Naive B cell (primary cell): ENCODE measurements at regions not wholly inside any gene's neighbourhood (a gene's known extent, or its start where the extent isn't known, plus 50 kb on each side); places are given as distances from the start of the nearest gene placed in this dataset.

Source experiments
- ATAC-seq, 2 donors: fragments of 150-1000 bp; cut with Tn5 transposase; 2 replicates each; pipeline ENCODE4 v1.10.0; 2021; ENCODE audit warnings: low read depth in 2 of 2, mild to moderate bottlenecking in 2 of 2, moderate library complexity in 2 of 2
- DNase-seq: peaks from one replicate; pipeline ENCODE4 v3.0.0; 2022
- H3K27ac Mint-ChIP-seq, 6 donors: one replicate each; pipeline ENCODE4 v1.8.0; 2020 to 2022; ENCODE audit warnings: mild to moderate bottlenecking in 6 of 6, mixed read lengths in 6 of 6, moderate library complexity in 5 of 6, inconsistent platforms in 2 of 6
- H3K27me3 Mint-ChIP-seq, 3 donors: one replicate each; pipeline ENCODE4 v1.8.0; 2021 to 2022; ENCODE audit warnings: mixed read lengths in 3 of 3, mild to moderate bottlenecking in 1 of 3
- H3K36me3 Mint-ChIP-seq, 2 donors: one replicate each; pipeline ENCODE4 v1.8.0; 2020 to 2022; ENCODE audit warnings: mixed read lengths in 2 of 2, inconsistent platforms in 1 of 2, mild to moderate bottlenecking in 1 of 2
- H3K4me1 Mint-ChIP-seq, 3 donors: one replicate each; pipeline ENCODE4 v1.8.0; 2020 to 2022; ENCODE audit warnings: mixed read lengths in 3 of 3, inconsistent platforms in 1 of 3, mild to moderate bottlenecking in 1 of 3, moderate library complexity in 1 of 3
- H3K4me3 Mint-ChIP-seq, 8 donors: one replicate each; pipeline ENCODE4 v1.8.0; 2020 to 2022; ENCODE audit warnings: mild to moderate bottlenecking in 8 of 8, mixed read lengths in 8 of 8, moderate library complexity in 8 of 8, inconsistent platforms in 2 of 8
- H3K9me3 Mint-ChIP-seq, 7 donors: one replicate each; pipeline ENCODE4 v1.8.0; 2020 to 2022; ENCODE audit warnings: mixed read lengths in 7 of 7, mild to moderate bottlenecking in 5 of 7, inconsistent platforms in 2 of 7, moderate library complexity in 1 of 7

- ATAC-seq (no peak), DNase-seq (no peak)
- H3K27ac Mint-ChIP-seq: no peak overlapping the region
- H3K27me3 Mint-ChIP-seq: peaks cover 23 to 39% (median 28%) of the 10 kb centered on the region in 3 donors
- peaks cover 0 to 6% (median 0%) of the 10 kb centered on the region in 7 donors for H3K9me3 Mint-ChIP-seq
- H3K36me3 Mint-ChIP-seq: peaks cover 0 to 8% of the 10 kb centered on the region in 2 donors
- H3K4me1 Mint-ChIP-seq: no peaks in the 10 kb centered on the region
- no peak overlapping the region for H3K4me3 Mint-ChIP-seq
Measured at GRCh38 chr2:145822892-145823534, 1303.1 kb upstream of the ZEB2 start.

- ATAC-seq: no peak
- H3K9me3 Mint-ChIP-seq: peaks cover 0 to 1% (median 0%) of the 10 kb centered on the region in 7 donors
Measured at GRCh38 chr2:145820651-145821050, 1300.7 kb upstream of the ZEB2 start.

DNA sequence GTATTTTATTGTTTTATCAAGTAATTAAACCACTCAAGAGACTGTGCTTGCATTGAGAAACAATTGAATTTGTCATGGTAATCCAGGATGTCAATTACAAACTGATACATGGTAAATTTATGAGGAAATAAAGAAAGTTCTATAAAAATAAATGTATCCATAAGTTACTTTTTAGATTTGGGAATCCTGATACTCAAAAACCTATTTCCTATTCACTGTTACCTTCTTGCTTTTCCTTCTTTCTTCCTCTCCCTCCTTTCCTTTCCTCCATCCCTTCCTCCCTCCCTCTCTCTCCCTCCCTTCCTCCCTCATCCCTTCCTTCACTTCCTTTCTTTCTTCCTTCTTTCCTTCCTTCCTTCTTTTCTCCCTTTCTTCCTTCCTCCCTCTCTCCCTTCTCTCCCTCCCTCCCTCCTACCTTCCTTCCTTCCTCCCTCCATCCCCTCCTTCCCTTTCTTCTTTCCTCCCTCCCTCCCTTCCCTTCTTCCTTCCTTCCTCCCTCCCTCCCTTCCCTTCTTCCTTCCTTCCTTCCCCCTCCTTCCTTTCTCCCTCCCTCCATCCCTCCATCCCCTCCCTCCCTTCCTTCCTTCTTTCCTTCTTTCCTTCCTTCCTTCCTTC lies 1299.1 kb upstream of the ZEB2 start:
- DNase-seq (no peak), ATAC-seq (no peak)
- Mint-ChIP-seq H3K9me3 (no peaks in the 10 kb centered on the region), H3K36me3 (no peaks in the 10 kb centered on the region), H3K4me3 (no peak overlapping the region), H3K27me3 (peaks cover 17 to 21% (median 20%) of the 10 kb centered on the region in 3 donors), H3K4me1 (peaks cover 0 to 5% (median 0%) of the 10 kb centered on the region in 3 donors), H3K27ac (no peak overlapping the region)

More at GRCh38 chr2:145820651-145821050, 1300.7 kb upstream of the ZEB2 start:
- DNase-seq: no peak
- Mint-ChIP-seq H3K36me3 (no peaks in the 10 kb centered on the region), H3K4me3 (no peak overlapping the region), H3K27ac (no peak overlapping the region), H3K27me3 (peaks cover 17 to 21% (median 20%) of the 10 kb centered on the region in 3 donors), H3K4me1 (peaks cover 0 to 2% (median 0%) of the 10 kb centered on the region in 3 donors)

DNA sequence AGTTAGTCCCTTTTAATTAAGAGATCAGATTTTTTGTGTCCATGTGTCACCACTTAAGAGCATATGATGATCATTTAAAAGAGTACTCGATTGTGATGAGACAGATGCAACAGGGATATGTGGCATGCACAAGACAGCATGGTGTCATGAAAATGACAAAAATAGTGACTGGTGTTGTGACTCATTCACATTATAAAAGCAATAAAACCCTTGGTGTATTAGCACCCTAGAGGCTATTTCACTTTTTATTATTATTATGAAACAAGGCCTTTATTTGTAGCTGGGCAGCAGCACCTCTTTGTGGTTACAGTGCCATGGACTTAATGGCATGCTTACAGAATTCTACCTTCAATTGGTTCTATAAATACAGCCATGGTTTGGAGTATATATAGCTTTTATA lies 1296.0 kb upstream of the ZEB2 start:
- DNase-seq (no peak), ATAC-seq (no peak)
- no peak overlapping the region for H3K27ac Mint-ChIP-seq
- H3K4me3 Mint-ChIP-seq: no peak overlapping the region
- peaks cover 12 to 17% (median 14%) of the 10 kb centered on the region in 3 donors for H3K27me3 Mint-ChIP-seq
- H3K9me3 Mint-ChIP-seq: no peaks in the 10 kb centered on the region
- H3K36me3 Mint-ChIP-seq: no peaks in the 10 kb centered on the region
- peaks cover 0 to 5% (median 0%) of the 10 kb centered on the region in 3 donors for H3K4me1 Mint-ChIP-seq

- Mint-ChIP-seq H3K4me3 (no peak overlapping the region), H3K4me1 (peaks cover 0 to 5% (median 0%) of the 10 kb centered on the region in 3 donors), H3K9me3 (no peaks in the 10 kb centered on the region), H3K36me3 (no peaks in the 10 kb centered on the region), H3K27me3 (peaks cover 0 to 4% (median 0%) of the 10 kb centered on the region in 3 donors), H3K27ac (no peak overlapping the region)
- ATAC-seq (no peak), DNase-seq (no peak)
Measured at GRCh38 chr2:145813481-145813880, 1293.6 kb upstream of the ZEB2 start.

GRCh38 chr2:145812165-145812554 lies 1292.2 kb upstream of the ZEB2 start:
- Mint-ChIP-seq H3K9me3 (no peaks in the 10 kb centered on the region), H3K4me1 (peaks cover 0 to 5% (median 0%) of the 10 kb centered on the region in 3 donors), H3K36me3 (no peaks in the 10 kb centered on the region), H3K27ac (no peak overlapping the region), H3K27me3 (peaks cover 0 to 4% (median 0%) of the 10 kb centered on the region in 3 donors), H3K4me3 (no peak overlapping the region)
- ATAC-seq (no peak), DNase-seq (no peak)

GRCh38 chr2:145811276-145812164 lies 1291.6 kb upstream of the ZEB2 start:
- H3K27ac Mint-ChIP-seq: peak overlapping the region in 1 of 6 donors; percentile 25
- H3K4me1 Mint-ChIP-seq: peaks cover 0 to 5% (median 0%) of the 10 kb centered on the region in 3 donors
- DNase-seq (no peak), ATAC-seq (no peak)
- H3K4me3 Mint-ChIP-seq: no peak overlapping the region
- H3K9me3 Mint-ChIP-seq: no peaks in the 10 kb centered on the region
- H3K36me3 Mint-ChIP-seq: no peaks in the 10 kb centered on the region
- peaks cover 0 to 4% (median 0%) of the 10 kb centered on the region in 3 donors for H3K27me3 Mint-ChIP-seq

DNA sequence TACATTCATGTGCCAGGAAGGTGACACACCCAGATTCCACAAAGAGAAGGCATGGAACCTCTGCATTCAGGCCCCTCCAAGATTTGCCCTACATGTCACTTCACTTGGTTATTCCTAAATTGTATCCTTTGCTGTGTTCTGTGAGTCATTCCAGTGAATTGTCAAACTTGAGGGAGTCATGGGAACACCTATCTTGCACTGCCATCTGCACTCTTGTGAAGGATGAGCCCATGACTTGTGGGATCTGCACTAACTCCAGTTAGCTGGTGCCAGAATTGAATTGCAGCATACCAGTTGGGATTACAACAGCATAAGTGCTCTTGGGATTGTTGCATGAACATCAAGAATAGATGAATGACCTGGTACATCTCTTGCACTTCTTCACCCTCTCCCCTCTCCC lies 1288.0 kb upstream of the ZEB2 start:
- DNase-seq (no peak), ATAC-seq (no peak)
- Mint-ChIP-seq H3K27ac (no peak overlapping the region), H3K4me3 (no peak overlapping the region), H3K27me3 (no peaks in the 10 kb centered on the region), H3K4me1 (no peaks in the 10 kb centered on the region), H3K9me3 (no peaks in the 10 kb centered on the region), H3K36me3 (no peaks in the 10 kb centered on the region)

GRCh38 chr2:145807554-145807953 lies 1287.6 kb upstream of the ZEB2 start:
- no peaks in the 10 kb centered on the region for H3K36me3 Mint-ChIP-seq
- no peak overlapping the region for H3K4me3 Mint-ChIP-seq
- no peaks in the 10 kb centered on the region for H3K4me1 Mint-ChIP-seq
- H3K27ac Mint-ChIP-seq: no peak overlapping the region
- no peak for ATAC-seq
- no peaks in the 10 kb centered on the region for H3K9me3 Mint-ChIP-seq
- no peaks in the 10 kb centered on the region for H3K27me3 Mint-ChIP-seq
- no peak for DNase-seq

DNA sequence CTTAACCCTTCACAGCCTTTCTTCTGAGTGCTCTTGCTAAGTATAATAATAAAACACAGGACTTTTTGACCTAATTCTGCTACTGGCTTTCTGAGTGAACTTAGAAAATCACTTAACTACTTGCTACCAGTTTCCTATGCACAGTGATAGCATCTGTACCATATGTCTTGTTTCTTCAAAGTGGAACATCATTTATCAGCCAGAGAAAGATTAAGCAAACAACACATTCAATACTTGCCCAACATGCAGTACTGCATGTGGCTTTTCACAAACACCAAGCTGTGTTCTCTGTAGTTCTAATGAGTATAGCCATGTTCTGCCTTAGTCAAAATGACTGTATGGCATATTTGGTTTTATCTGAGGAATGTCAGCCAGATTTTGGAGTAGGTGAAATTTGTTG lies 1286.6 kb upstream of the ZEB2 start:
- Mint-ChIP-seq H3K36me3 (no peaks in the 10 kb centered on the region), H3K4me1 (no peaks in the 10 kb centered on the region), H3K27ac (no peak overlapping the region), H3K4me3 (no peak overlapping the region), H3K9me3 (no peaks in the 10 kb centered on the region), H3K27me3 (no peaks in the 10 kb centered on the region)
- DNase-seq (no peak), ATAC-seq (no peak)

DNA sequence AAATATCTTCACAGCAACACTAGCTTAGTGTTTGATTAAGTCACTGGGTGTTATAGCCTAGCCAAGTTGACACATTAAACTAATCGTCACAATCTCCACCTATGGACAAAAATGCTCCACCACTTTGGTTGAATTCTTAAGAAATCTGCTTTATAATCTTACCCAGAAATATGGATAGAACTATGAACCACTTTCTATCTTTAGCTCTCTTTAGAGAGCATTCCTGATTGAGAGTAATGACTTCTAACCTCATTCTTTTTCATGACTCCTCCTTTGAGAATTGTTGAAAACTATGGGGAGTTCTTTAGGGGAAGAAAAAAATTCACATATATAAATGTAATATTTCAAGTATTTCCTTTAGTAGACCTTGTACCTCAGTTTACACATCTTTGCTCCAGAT lies 1282.2 kb upstream of the ZEB2 start:
- Mint-ChIP-seq H3K36me3 (no peaks in the 10 kb centered on the region), H3K27me3 (no peaks in the 10 kb centered on the region), H3K4me1 (no peaks in the 10 kb centered on the region), H3K9me3 (no peaks in the 10 kb centered on the region), H3K27ac (no peak overlapping the region), H3K4me3 (no peak overlapping the region)
- ATAC-seq (no peak), DNase-seq (no peak)

DNA sequence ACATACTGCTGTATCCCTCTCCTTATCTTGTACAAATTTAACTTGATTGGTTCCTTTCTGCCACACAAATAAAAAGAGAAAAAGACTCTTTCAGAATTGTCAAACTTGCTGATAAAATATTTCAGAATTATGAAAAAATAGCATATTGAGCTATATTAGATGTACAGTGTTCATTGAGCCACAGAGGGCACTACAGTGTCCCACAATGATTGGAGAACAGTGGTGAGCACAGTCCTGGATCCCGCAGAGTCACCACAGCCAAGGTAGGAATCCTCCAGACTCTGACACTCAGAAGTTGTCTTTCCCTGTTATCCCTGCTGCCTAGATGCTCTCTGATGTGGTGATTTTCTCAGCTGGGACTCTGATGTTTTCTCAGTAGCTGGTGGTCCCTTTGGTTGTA lies 1281.3 kb upstream of the ZEB2 start:
- no peaks in the 10 kb centered on the region for H3K36me3 Mint-ChIP-seq
- no peak overlapping the region for H3K27ac Mint-ChIP-seq
- DNase-seq (no peak), ATAC-seq (no peak)
- H3K9me3 Mint-ChIP-seq: no peaks in the 10 kb centered on the region
- H3K4me1 Mint-ChIP-seq: no peaks in the 10 kb centered on the region
- no peaks in the 10 kb centered on the region for H3K27me3 Mint-ChIP-seq
- H3K4me3 Mint-ChIP-seq: no peak overlapping the region

DNA sequence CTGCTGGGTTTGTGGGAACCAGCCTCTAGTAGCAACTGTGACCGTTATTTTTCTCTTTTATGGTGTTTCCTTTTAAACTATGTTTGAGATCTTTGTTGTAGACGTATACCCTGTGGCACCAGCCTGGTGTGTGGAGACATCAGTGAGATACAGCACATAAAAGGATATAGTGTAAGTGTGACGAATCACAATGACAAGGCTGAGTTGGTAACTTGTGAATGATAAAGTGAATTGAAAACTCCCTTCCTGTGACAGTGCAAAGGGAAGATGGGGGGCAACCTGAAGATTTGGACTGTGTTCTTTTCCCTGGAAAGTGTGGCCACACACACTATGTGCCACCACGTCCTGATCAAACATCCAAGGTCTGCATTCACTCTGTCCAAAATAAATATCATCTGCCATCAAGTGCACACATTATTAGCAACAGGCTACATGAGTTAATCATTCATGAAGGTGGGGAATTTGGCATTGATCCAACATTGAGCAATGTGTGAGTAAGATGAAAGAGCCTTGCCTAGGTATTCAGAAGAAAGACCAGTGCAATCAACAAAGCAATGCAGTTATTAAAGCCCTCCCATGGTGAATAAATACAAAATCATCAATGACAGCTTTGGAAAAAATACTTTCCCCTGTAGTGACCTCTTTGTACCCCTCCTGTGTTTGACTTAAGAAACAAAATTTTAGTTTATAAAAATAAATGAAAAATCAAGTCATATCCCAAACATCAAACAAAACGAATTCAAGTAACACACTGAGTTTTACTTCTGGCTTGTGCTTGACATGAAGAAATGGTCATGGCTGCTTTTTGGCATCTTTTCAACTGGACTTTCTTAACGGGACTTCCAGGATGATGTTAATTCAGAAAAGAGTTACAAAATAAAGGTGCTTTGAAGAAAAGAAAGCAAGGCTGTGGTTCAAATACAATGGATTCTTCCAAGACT lies 1280.5 kb upstream of the ZEB2 start:
- DNase-seq (no peak), ATAC-seq (no peak)
- Mint-ChIP-seq H3K27ac (no peak overlapping the region), H3K4me1 (no peaks in the 10 kb centered on the region), H3K9me3 (no peaks in the 10 kb centered on the region), H3K4me3 (no peak overlapping the region), H3K27me3 (no peaks in the 10 kb centered on the region), H3K36me3 (no peaks in the 10 kb centered on the region)
